ENCODE measurements at regions not wholly inside any gene's neighbourhood (a gene's known extent, or its start where the extent isn't known, plus 50 kb on each side); places are given as distances from the start of the nearest gene placed in this dataset.
A peak's percentile ranks its signal among the peaks of the same experiment; 100 is the strongest.
"Not testable (repeated sequence)": the region's sequence is repeated elsewhere in the genome, so short reads cannot be mapped to it uniquely, and the experiment has no call there.

- no peak for DNase-seq
Measured at GRCh38 chr7:136308230-136308629, 331.1 kb upstream of the MTPN start.

GRCh38 chr7:136303162-136303561, 326.0 kb upstream of the MTPN start:
- no peak for DNase-seq

- no peak for DNase-seq
Measured at GRCh38 chr7:136302049-136302448, 324.9 kb upstream of the MTPN start.

- no peak for DNase-seq
Measured at GRCh38 chr7:136294977-136295376, 317.8 kb upstream of the MTPN start.

- no peak for DNase-seq
Measured at GRCh38 chr7:136293841-136294391, 316.8 kb upstream of the MTPN start.

GRCh38 chr7:136293272-136293671, 316.1 kb upstream of the MTPN start:
- DNase-seq: no peak

GRCh38 chr7:136292365-136292764, 315.2 kb upstream of the MTPN start:
- no peak for DNase-seq

- DNase-seq: no peak
Measured at GRCh38 chr7:136290351-136290750, 313.2 kb upstream of the MTPN start.

GRCh38 chr7:136278057-136278456, 300.9 kb upstream of the MTPN start:
- DNase-seq: no peak

GRCh38 chr7:136275794-136276193, 298.6 kb upstream of the MTPN start:
- DNase-seq: peak; percentile 0

GRCh38 chr7:136274636-136275345, 297.6 kb upstream of the MTPN start:
- DNase-seq: no peak

- no peak for DNase-seq
Measured at GRCh38 chr7:136272934-136273333, 295.8 kb upstream of the MTPN start.

GRCh38 chr7:136267822-136268221, 290.7 kb upstream of the MTPN start:
- no peak for DNase-seq

GRCh38 chr7:136266457-136266856, 289.3 kb upstream of the MTPN start:
- no peak for DNase-seq

GRCh38 chr7:136264304-136264703, 287.1 kb upstream of the MTPN start:
- DNase-seq: not testable (repeated sequence)

- not testable (repeated sequence) for DNase-seq
Measured at GRCh38 chr7:136263112-136263860, 286.1 kb upstream of the MTPN start.

- not testable (repeated sequence) for DNase-seq
Measured at GRCh38 chr7:136260591-136260990, 283.4 kb upstream of the MTPN start.

- DNase-seq: no peak
Measured at GRCh38 chr7:136259074-136259473, 281.9 kb upstream of the MTPN start.

GRCh38 chr7:136256491-136256890, 279.3 kb upstream of the MTPN start:
- no peak for DNase-seq

GRCh38 chr7:136254148-136254547, 277.0 kb upstream of the MTPN start:
- no peak for DNase-seq

GRCh38 chr7:136251826-136252225, 274.7 kb upstream of the MTPN start:
- peak; percentile 10 for DNase-seq

GRCh38 chr7:136247211-136247610, 270.1 kb upstream of the MTPN start:
- no peak for DNase-seq

GRCh38 chr7:136245327-136246004, 268.3 kb upstream of the MTPN start:
- no peak for DNase-seq

All from fibroblast of skin of scalp (primary cell).